ENCODE measurements at regions not wholly inside any gene's neighbourhood (a gene's known extent, or its start where the extent isn't known, plus 50 kb on each side); places are given as distances from the start of the nearest gene placed in this dataset.

- TF ChIP-seq TARDBP (IDR thresholded peaks at IDR 0.05) (no peak), FOXM1 (IDR thresholded peaks at IDR 0.05; ENCODE audit: borderline replicate concordance) (no peak), FOXA1 (IDR thresholded peaks at IDR 0.05) (no peak), FOXK2 (IDR thresholded peaks at IDR 0.05) (no peak), ARNT (IDR thresholded peaks at IDR 0.05) (no peak), SP1 (IDR thresholded peaks at IDR 0.05) (no peak), ELF4 (IDR thresholded peaks at IDR 0.05) (no peak), NFRKB (IDR thresholded peaks at IDR 0.05) (no peak), BHLHE40 (IDR thresholded peaks at IDR 0.05; ENCODE audit: borderline replicate concordance) (no peak), HDGF (IDR thresholded peaks at IDR 0.05; ENCODE audit: borderline replicate concordance) (no peak)
Observed at GRCh38 chr13:86569119-86569518, 769.9 kb upstream of the SLITRK6 start.
